Mononuclear cell (primary cell): ENCODE measurements at regions not wholly inside any gene's neighbourhood (a gene's known extent, or its start where the extent isn't known, plus 50 kb on each side); places are given as distances from the start of the nearest gene placed in this dataset.
"Not testable (repeated sequence)": the region's sequence is repeated elsewhere in the genome, so short reads cannot be mapped to it uniquely, and the experiment has no call there.

ENCODE experiments used
- H3K27me3 ChIP-seq: 2 replicates; pipeline ENCODE4 v1.6.0; 2011; ENCODE audit warnings: low read length, control low read depth; ENCODE audit not compliant: insufficient read depth
- H3K4me1 ChIP-seq: 2 replicates; pipeline ENCODE4 v1.5.1; 2011; ENCODE audit warnings: mild to moderate bottlenecking, low read length, control low read depth; ENCODE audit not compliant: insufficient read depth
- H3K4me3 ChIP-seq: 2 replicates; pipeline ENCODE4 v1.5.1; 2011; ENCODE audit warnings: mild to moderate bottlenecking, low read length, moderate library complexity
- H3K9me3 ChIP-seq: 2 replicates; pipeline ENCODE4 v1.5.1; 2011; ENCODE audit warnings: low read depth, mild to moderate bottlenecking, control low read depth, low read length

GRCh38 chr10:78462726-78463228, 429.1 kb downstream of the RPS24 start:
- H3K27me3 ChIP-seq: no peaks in the 10 kb centered on the region
- H3K4me3 ChIP-seq: no peak overlapping the region
- no peaks in the 10 kb centered on the region for H3K9me3 ChIP-seq
- H3K4me1 ChIP-seq: no peaks in the 10 kb centered on the region

DNA sequence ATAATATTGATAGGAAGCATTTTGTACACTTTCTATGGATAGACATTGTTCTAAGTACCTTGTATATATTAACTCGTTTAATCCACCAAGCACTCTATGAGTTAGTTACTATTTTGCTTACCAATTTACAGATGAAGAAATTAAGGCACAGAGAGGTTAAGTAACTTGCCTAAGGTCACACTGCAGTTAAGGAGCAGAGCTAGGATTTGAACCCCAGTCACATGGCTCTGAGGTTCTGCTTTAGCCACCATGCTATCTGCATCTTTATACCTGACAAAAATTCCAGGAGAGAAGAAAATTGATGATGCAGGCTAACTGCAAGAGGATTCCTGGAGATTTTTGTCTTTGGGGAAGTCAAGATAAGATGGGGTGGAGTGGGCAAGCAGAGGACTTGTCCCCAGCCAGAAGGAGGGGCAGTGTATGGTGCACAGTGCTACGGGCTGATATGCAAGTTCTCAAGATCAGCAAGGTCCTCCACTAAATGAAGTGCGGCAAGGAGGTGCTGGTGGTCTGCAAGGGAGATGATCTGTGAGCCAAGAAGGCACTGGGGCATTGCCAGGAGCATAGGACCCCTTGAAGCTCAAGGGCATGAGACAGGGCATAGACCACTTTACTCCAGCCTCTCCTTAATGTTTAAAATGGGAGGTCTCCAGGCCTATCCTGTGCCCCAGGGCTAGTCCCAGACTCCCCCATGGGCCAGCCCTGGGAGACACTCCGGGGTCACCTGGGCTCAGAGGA, 430.6 kb downstream of the RPS24 start:
- Histone ChIP-seq H3K9me3 (no peaks in the 10 kb centered on the region), H3K4me1 (no peaks in the 10 kb centered on the region), H3K4me3 (no peak overlapping the region), H3K27me3 (no peaks in the 10 kb centered on the region)

DNA sequence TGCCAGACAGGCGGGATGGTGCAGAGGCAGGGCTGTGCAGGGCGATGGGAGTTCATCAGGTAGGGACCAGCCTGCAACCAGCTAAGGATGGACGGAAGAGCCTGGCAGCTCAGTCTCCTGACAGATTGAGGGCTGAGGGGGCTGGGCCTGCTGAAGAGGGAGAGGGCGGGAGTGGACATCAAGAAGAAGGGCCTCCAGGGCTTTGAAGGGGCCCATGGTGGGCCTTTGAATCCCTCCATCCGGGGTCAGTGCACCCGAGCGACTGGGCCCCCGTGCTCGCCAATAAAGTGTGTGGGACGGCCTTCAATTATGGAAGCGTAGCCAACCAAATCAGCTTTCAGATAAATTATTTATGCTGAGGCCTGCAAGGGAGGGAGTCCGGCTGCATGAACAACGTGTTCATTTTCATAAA, 431.2 kb downstream of the RPS24 start:
- Histone ChIP-seq H3K27me3 (no peaks in the 10 kb centered on the region), H3K4me1 (no peaks in the 10 kb centered on the region), H3K4me3 (no peak overlapping the region), H3K9me3 (no peaks in the 10 kb centered on the region)

DNA sequence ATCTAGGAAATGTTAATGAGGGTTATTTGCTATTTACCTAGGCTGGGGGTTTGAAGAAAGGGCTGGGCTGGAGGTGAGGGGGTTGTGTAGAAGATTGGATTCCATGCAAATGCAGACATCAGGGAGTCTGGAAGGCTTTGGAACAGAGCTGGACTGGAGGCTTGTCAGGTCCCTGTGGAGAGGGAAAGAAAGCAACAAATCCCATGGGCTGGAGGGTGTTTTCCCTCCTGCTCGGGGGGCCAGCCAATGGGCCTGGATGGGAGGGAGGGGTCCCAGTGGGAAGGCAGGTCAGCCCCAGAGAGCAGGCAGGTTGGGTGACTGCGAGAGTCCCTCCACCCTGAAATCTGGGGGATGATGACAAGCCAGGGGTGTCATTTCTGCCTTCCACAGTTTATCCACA, 431.8 kb downstream of the RPS24 start:
- H3K27me3 ChIP-seq: no peaks in the 10 kb centered on the region
- H3K4me1 ChIP-seq: no peaks in the 10 kb centered on the region
- no peaks in the 10 kb centered on the region for H3K9me3 ChIP-seq
- H3K4me3 ChIP-seq: no peak overlapping the region

- no peaks in the 10 kb centered on the region for H3K4me1 ChIP-seq
- H3K9me3 ChIP-seq: no peaks in the 10 kb centered on the region
- no peak overlapping the region for H3K4me3 ChIP-seq
- H3K27me3 ChIP-seq: no peaks in the 10 kb centered on the region
These were observed 433.9 kb downstream of the RPS24 start for GRCh38 chr10:78467496-78468106.

DNA sequence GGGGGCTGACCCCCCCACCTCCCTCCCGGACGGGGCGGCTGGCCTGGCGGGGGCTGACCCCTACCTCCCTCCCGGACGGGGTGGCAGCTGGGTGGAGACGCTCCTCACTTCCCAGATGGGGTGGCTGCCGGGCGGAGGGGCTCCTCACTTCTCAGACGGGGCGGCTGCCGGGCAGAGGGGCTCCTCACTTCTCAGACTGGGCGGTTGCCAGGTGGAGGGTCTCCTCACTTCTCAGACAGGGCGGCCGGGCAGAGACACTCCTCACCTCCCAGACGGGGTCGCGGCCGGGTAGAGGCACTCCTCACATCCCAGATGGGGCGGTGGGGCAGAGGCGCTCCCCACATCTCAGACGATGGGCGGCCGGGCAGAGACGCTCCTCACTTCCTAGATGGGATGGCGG, 435.1 kb downstream of the RPS24 start:
- H3K4me3 ChIP-seq, H3K9me3 ChIP-seq, H3K27me3 ChIP-seq, H3K4me1 ChIP-seq: not testable (repeated sequence)

GRCh38 chr10:78470267-78471103, 436.8 kb downstream of the RPS24 start:
- H3K4me1 ChIP-seq: no peaks in the 10 kb centered on the region
- no peaks in the 10 kb centered on the region for H3K9me3 ChIP-seq
- H3K27me3 ChIP-seq: no peaks in the 10 kb centered on the region
- H3K4me3 ChIP-seq: no peak overlapping the region

GRCh38 chr10:78471326-78471722, 437.7 kb downstream of the RPS24 start:
- H3K4me1 ChIP-seq: no peaks in the 10 kb centered on the region
- H3K9me3 ChIP-seq: no peaks in the 10 kb centered on the region
- H3K4me3 ChIP-seq: no peak overlapping the region
- no peaks in the 10 kb centered on the region for H3K27me3 ChIP-seq

DNA sequence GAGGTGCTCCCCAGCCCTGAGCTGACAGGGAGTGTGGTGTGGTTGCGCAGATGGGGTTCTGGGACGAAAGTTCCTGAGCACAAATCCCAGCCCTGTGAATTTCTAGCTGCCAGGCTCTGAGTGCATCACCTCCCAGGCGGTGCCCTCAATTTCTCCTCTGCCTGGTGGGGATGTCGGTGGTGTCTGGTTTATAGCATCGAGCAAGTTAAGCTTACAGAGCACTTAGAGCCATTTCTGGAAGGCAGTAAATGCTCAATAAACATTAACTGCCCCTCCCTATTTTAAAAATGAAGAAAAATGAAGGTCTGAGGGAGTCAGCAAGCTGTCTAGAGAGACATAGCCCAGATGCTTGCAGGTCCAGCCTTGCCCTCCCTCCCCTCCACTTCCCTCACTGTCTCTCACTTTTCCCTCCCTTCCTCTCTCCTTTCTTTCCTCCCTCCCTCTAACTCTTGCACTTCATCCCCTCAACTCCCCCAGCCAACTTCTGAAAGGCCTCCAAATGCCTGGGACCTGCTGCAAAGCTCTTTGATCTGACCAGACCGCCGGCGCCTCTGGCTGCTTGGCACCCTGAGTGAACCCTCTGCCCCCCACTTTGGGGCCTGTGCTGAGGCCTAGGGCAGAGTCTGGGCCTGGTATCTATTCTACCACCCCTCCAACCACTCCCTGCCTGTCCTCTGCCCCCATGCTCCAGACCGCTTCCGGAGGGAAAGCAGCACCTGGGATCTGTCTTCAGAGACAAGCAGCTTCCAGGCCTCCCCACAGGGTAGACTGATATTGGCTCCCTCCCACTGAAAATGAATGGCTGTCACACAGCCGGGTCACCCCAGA, 438.3 kb downstream of the RPS24 start:
- Histone ChIP-seq H3K9me3 (no peaks in the 10 kb centered on the region), H3K27me3 (no peaks in the 10 kb centered on the region), H3K4me1 (no peaks in the 10 kb centered on the region), H3K4me3 (no peak overlapping the region)

- Histone ChIP-seq H3K9me3 (no peaks in the 10 kb centered on the region), H3K27me3 (no peaks in the 10 kb centered on the region), H3K4me3 (no peak overlapping the region), H3K4me1 (no peaks in the 10 kb centered on the region)
These were observed 438.9 kb downstream of the RPS24 start for GRCh38 chr10:78472551-78472890.

DNA sequence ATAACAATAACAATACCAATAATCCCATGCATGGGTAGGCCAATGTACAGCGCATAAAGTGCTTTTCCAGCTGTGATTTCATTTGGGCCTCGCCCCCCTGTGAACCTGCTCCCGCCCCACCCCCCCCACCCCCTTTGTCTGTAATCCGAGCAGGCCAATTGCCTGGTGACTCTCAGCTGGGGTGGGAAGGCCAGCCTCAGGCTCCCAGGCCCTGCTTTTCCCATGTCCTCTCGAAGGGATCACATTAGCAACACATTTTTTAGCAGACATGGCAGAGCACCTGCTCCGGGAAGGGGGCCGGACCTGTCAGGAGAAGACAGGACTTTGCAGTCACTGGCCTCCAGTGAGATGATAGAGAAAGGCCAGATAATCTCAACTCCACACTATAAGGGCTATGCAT, 439.3 kb downstream of the RPS24 start:
- Histone ChIP-seq H3K9me3 (no peaks in the 10 kb centered on the region), H3K4me1 (no peaks in the 10 kb centered on the region), H3K4me3 (no peak overlapping the region), H3K27me3 (no peaks in the 10 kb centered on the region)

- H3K4me1 ChIP-seq: no peaks in the 10 kb centered on the region
- H3K4me3 ChIP-seq: no peak overlapping the region
- H3K9me3 ChIP-seq: no peaks in the 10 kb centered on the region
- H3K27me3 ChIP-seq: no peaks in the 10 kb centered on the region
These were observed 441.1 kb downstream of the RPS24 start for GRCh38 chr10:78474743-78475142.

GRCh38 chr10:78475437-78475836, 441.8 kb downstream of the RPS24 start:
- H3K4me3 ChIP-seq: no peak overlapping the region
- no peaks in the 10 kb centered on the region for H3K9me3 ChIP-seq
- no peaks in the 10 kb centered on the region for H3K4me1 ChIP-seq
- no peaks in the 10 kb centered on the region for H3K27me3 ChIP-seq

- no peaks in the 10 kb centered on the region for H3K27me3 ChIP-seq
- no peaks in the 10 kb centered on the region for H3K4me1 ChIP-seq
- no peaks in the 10 kb centered on the region for H3K9me3 ChIP-seq
- H3K4me3 ChIP-seq: no peak overlapping the region
These were observed 442.5 kb downstream of the RPS24 start for GRCh38 chr10:78476156-78476555.

GRCh38 chr10:78476844-78477243, 443.2 kb downstream of the RPS24 start:
- no peaks in the 10 kb centered on the region for H3K4me1 ChIP-seq
- no peak overlapping the region for H3K4me3 ChIP-seq
- no peaks in the 10 kb centered on the region for H3K27me3 ChIP-seq
- no peaks in the 10 kb centered on the region for H3K9me3 ChIP-seq
